Activated CD4-positive, alpha-beta T cell treated with anti-CD3 and anti-CD28 coated beads, Interleukin-2, amount 50 U/mL, for 16 hours (primary cell): ENCODE measurements at regions not wholly inside any gene's neighbourhood (a gene's known extent, or its start where the extent isn't known, plus 50 kb on each side); places are given as distances from the start of the nearest gene placed in this dataset.
"Not testable (repeated sequence)": the region's sequence is repeated elsewhere in the genome, so short reads cannot be mapped to it uniquely, and the experiment has no call there.

ENCODE experiments used
- DNase-seq: peaks from one replicate; pipeline ENCODE4 v3.0.0-alpha.2; 2020

- DNase-seq = no peak
Measured at GRCh38 chr1:222865718-222866117, 50.9 kb downstream of the DISP1 start.

- DNase-seq = no peak
Measured at GRCh38 chr1:222867316-222867715, 52.5 kb downstream of the DISP1 start.

- no peak for DNase-seq
Measured at GRCh38 chr1:222876182-222876581, 61.3 kb downstream of the DISP1 start.

- DNase-seq = no peak
Measured at GRCh38 chr1:222877854-222878253, 63.0 kb downstream of the DISP1 start.

- peak; percentile 50 for DNase-seq
Measured at GRCh38 chr1:222880587-222880986, 65.7 kb downstream of the DISP1 start.

- DNase-seq = no peak
Measured at GRCh38 chr1:222886194-222886854, 71.5 kb downstream of the DISP1 start.

GRCh38 chr1:222886878-222887351 is 72.1 kb downstream of the DISP1 start:
- DNase-seq = no peak

- no peak for DNase-seq
Measured at GRCh38 chr1:222889440-222889839, 74.6 kb downstream of the DISP1 start.

GRCh38 chr1:222890716-222891115 is 75.9 kb downstream of the DISP1 start:
- no peak for DNase-seq

- DNase-seq = no peak
Measured at GRCh38 chr1:222891578-222891977, 76.7 kb downstream of the DISP1 start.

GRCh38 chr1:222892137-222892769 is 77.4 kb downstream of the DISP1 start:
- no peak for DNase-seq

- DNase-seq = no peak
Measured at GRCh38 chr1:222893255-222893654, 78.4 kb downstream of the DISP1 start.

GRCh38 chr1:222894331-222894730 is 79.5 kb downstream of the DISP1 start:
- DNase-seq = no peak

- DNase-seq = peak; percentile 6
Measured at GRCh38 chr1:222896630-222897526, 82.0 kb downstream of the DISP1 start.

- DNase-seq = no peak
Measured at GRCh38 chr1:222897527-222898190, 82.8 kb downstream of the DISP1 start.

GRCh38 chr1:222898191-222898527 is 83.3 kb downstream of the DISP1 start:
- no peak for DNase-seq

GRCh38 chr1:222899471-222899870 is 84.6 kb downstream of the DISP1 start:
- DNase-seq = no peak

GRCh38 chr1:222904451-222904850 is 89.6 kb downstream of the DISP1 start:
- no peak for DNase-seq

GRCh38 chr1:222905151-222905550 is 90.3 kb downstream of the DISP1 start:
- no peak for DNase-seq

- not testable (repeated sequence) for DNase-seq
Measured at GRCh38 chr1:222906271-222906739, 91.5 kb downstream of the DISP1 start.

- DNase-seq = no peak
Measured at GRCh38 chr1:222909586-222909985, 94.7 kb downstream of the DISP1 start.

GRCh38 chr1:222910699-222911098 is 95.9 kb downstream of the DISP1 start:
- peak; percentile 1 for DNase-seq

GRCh38 chr1:222911866-222912265 is 97.0 kb downstream of the DISP1 start:
- DNase-seq = no peak
